ENCODE measurements at regions not wholly inside any gene's neighbourhood (a gene's known extent, or its start where the extent isn't known, plus 50 kb on each side); places are given as distances from the start of the nearest gene placed in this dataset.

- no peak for TF ChIP-seq ELK1 (IDR thresholded peaks at IDR 0.05; ENCODE audit: low read depth, low read length)
Measured at GRCh38 chr1:55801481-55801880, 586.3 kb upstream of the USP24 start (continued).

- Histone ChIP-seq H3K4me2 (no peak overlapping the region), H3K9me3 (peaks cover 4% of the 10 kb centered on the region; the same call in 1 of the 3 replicates), H3K4me1 (no peaks in the 10 kb centered on the region), H3K27ac (no peak overlapping the region), H3K4me3 (no peak overlapping the region)
- FAIRE-seq (no peak), ATAC-seq (no peak), DNase-seq (ENCODE audit: low read depth in 1 of 2, low spot score in 1 of 2) (no peak)
- POLR2A ChIA-PET, result no interaction called here
- CTCF ChIA-PET, result no interaction called here
- WGBS (ENCODE audit: missing lambda C conversion rate), result 60% methylated on average over 1 of the region's 1 CpG
- TF ChIP-seq ZFP36 (IDR thresholded peaks at IDR 0.05; ENCODE audit: borderline replicate concordance, partially characterized antibody) (no peak), HES2 (IDR thresholded peaks at IDR 0.05) (no peak), CBX2 (IDR thresholded peaks at IDR 0.05; ENCODE audit: borderline replicate concordance, low read depth) (no peak), HOXB5 (CRISPR knock-in tag; IDR thresholded peaks at IDR 0.05) (no peak), POLR2A (IDR thresholded peaks at IDR 0.05; ENCODE audit: low read length) (no peak), RARB (CRISPR knock-in tag; IDR thresholded peaks at IDR 0.05) (no peak), SREBF2 (IDR thresholded peaks at IDR 0.05) (no peak), EP300 (IDR thresholded peaks at IDR 0.05) (no peak), TFCP2L1 (CRISPR knock-in tag; IDR thresholded peaks at IDR 0.05) (no peak), RFX5 (IDR thresholded peaks at IDR 0.05) (no peak)
Measured at GRCh38 chr1:55800503-55800902, 585.3 kb upstream of the USP24 start.

GRCh38 chr1:55793856-55794255, 578.7 kb upstream of the USP24 start:
- no peak overlapping the region for H3K27ac ChIP-seq
- H3K4me3 ChIP-seq, result no peak overlapping the region
- ATAC-seq (no peak), DNase-seq (ENCODE audit: low read depth in 1 of 2, low spot score in 1 of 2) (no peak), FAIRE-seq (no peak)
- 80% methylated on average over 1 of the region's 6 CpGs for WGBS (ENCODE audit: missing lambda C conversion rate)
- ChIA-PET CTCF (interaction anchor here (1.1 kb wide), 1 partner anchor 15 kb away, joined by 3 read pairs; no protein-coding TSS in a partner anchor), POLR2A (no interaction called here)
- no peaks in the 10 kb centered on the region for H3K4me1 ChIP-seq
- TF ChIP-seq SREBF2 (IDR thresholded peaks at IDR 0.05) (no peak), EP300 (IDR thresholded peaks at IDR 0.05) (no peak), POLR2A (IDR thresholded peaks at IDR 0.05; ENCODE audit: low read length) (no peak), ZSCAN20 (CRISPR knock-in tag; IDR thresholded peaks at IDR 0.05) (no peak), CHD2 (IDR thresholded peaks at IDR 0.05; ENCODE audit: low read length, partially characterized antibody) (no peak), CBX8 (IDR thresholded peaks at IDR 0.05) (no peak), ELK1 (IDR thresholded peaks at IDR 0.05; ENCODE audit: low read depth, low read length) (no peak), CBX2 (IDR thresholded peaks at IDR 0.05; ENCODE audit: borderline replicate concordance, low read depth) (no peak), RCOR1 (IDR thresholded peaks at IDR 0.05; ENCODE audit: low read depth, low read length) (no peak), MAFK (IDR thresholded peaks at IDR 0.05; ENCODE audit: partially characterized antibody) (no peak), HMGXB4 (CRISPR knock-in tag; IDR thresholded peaks at IDR 0.05; ENCODE audit: borderline replicate concordance) (no peak), CHD4 (IDR thresholded peaks at IDR 0.05; ENCODE audit: borderline replicate concordance) (no peak), HEYL (CRISPR knock-in tag; IDR thresholded peaks at IDR 0.05) (no peak), PHF8 (IDR thresholded peaks at IDR 0.05; ENCODE audit: borderline replicate concordance, low read depth) (no peak), FOSL2 (IDR thresholded peaks at IDR 0.05) (no peak), FOSL2 (CRISPR knock-in tag; IDR thresholded peaks at IDR 0.05) (no peak), HES2 (IDR thresholded peaks at IDR 0.05) (no peak), EHF (CRISPR knock-in tag; IDR thresholded peaks at IDR 0.05) (no peak), CEBPB (IDR thresholded peaks at IDR 0.05) (no peak), BHLHE40 (IDR thresholded peaks at IDR 0.05; ENCODE audit: low read depth, low read length) (no peak)
- H3K4me2 ChIP-seq, result no peak overlapping the region
- no peaks in the 10 kb centered on the region for H3K9me3 ChIP-seq
